GM18502 (cell line): ENCODE measurements at regions not wholly inside any gene's neighbourhood (a gene's known extent, or its start where the extent isn't known, plus 50 kb on each side); places are given as distances from the start of the nearest gene placed in this dataset.
A peak's percentile ranks its signal among the peaks of the same experiment; 100 is the strongest.

Experiments used
- ATAC-seq: cut with Tn5 transposase; IDR thresholded peaks from one replicate; pipeline ENCODE4 v1.9.1; 2021; ENCODE audit warnings: mild to moderate bottlenecking; ENCODE audit not compliant: unreplicated experiment, poor library complexity

- ATAC-seq: no peak
Observed at GRCh38 chr2:126408671-126409070, 247.3 kb upstream of the GYPC start.

- no peak for ATAC-seq
Observed at GRCh38 chr2:126409850-126410249, 246.1 kb upstream of the GYPC start.

- ATAC-seq: peak; percentile 82
Observed at GRCh38 chr2:126413079-126413478, 242.9 kb upstream of the GYPC start.

- no peak for ATAC-seq
Observed at GRCh38 chr2:126419403-126419802, 236.6 kb upstream of the GYPC start.

- ATAC-seq: no peak
Observed at GRCh38 chr2:126425943-126426342, 230.0 kb upstream of the GYPC start.

GRCh38 chr2:126429103-126429502 lies 226.9 kb upstream of the GYPC start:
- ATAC-seq: no peak

GRCh38 chr2:126431136-126431535 lies 224.8 kb upstream of the GYPC start:
- ATAC-seq: no peak

- no peak for ATAC-seq
Observed at GRCh38 chr2:126436411-126436810, 219.5 kb upstream of the GYPC start.

GRCh38 chr2:126437016-126437415 lies 218.9 kb upstream of the GYPC start:
- ATAC-seq: no peak

GRCh38 chr2:126444512-126444911 lies 211.4 kb upstream of the GYPC start:
- ATAC-seq: no peak

- ATAC-seq: no peak
Observed at GRCh38 chr2:126446106-126446695, 209.8 kb upstream of the GYPC start.

- ATAC-seq: no peak
Observed at GRCh38 chr2:126448611-126449010, 207.3 kb upstream of the GYPC start.

GRCh38 chr2:126449677-126450076 lies 206.3 kb upstream of the GYPC start:
- peak; percentile 98 for ATAC-seq

GRCh38 chr2:126463892-126464674 lies 191.9 kb upstream of the GYPC start:
- no peak for ATAC-seq

GRCh38 chr2:126467367-126468054 lies 188.4 kb upstream of the GYPC start:
- ATAC-seq: peak; percentile 97

- ATAC-seq: no peak
Observed at GRCh38 chr2:126475031-126475430, 180.9 kb upstream of the GYPC start.

- ATAC-seq: no peak
Observed at GRCh38 chr2:126476691-126477090, 179.3 kb upstream of the GYPC start.

- no peak for ATAC-seq
Observed at GRCh38 chr2:126480033-126480432, 175.9 kb upstream of the GYPC start.

GRCh38 chr2:126482582-126483464 lies 173.1 kb upstream of the GYPC start:
- no peak for ATAC-seq

- ATAC-seq: no peak
Observed at GRCh38 chr2:126494593-126494992, 161.4 kb upstream of the GYPC start.
